GM12878 (cell line): ENCODE measurements at regions not wholly inside any gene's neighbourhood (a gene's known extent, or its start where the extent isn't known, plus 50 kb on each side); places are given as distances from the start of the nearest gene placed in this dataset.

Experiments
- EZH2 ChIP-seq: IDR thresholded peaks from 2 replicates; pipeline ENCODE4 v1.6.1; 2012; ENCODE audit warnings: low read depth, mild to moderate bottlenecking, control low read depth, inconsistent platforms, low read length, borderline replicate concordance; ENCODE audit not compliant: control insufficient read depth
- FOS ChIP-seq: IDR thresholded peaks from 3 replicates; pipeline ENCODE4 v1.6.1; 2011; ENCODE audit warnings: borderline replicate concordance; ENCODE audit not compliant: insufficient read length; ENCODE audit errors: extremely low read depth
- TF ChIP-seq, protein P1 (sequence below): fragments of 450-650 bp; IDR thresholded peaks from 2 replicates; pipeline ENCODE4 v1.6.1; 2016; ENCODE audit warnings: mild to moderate bottlenecking

DNA sequence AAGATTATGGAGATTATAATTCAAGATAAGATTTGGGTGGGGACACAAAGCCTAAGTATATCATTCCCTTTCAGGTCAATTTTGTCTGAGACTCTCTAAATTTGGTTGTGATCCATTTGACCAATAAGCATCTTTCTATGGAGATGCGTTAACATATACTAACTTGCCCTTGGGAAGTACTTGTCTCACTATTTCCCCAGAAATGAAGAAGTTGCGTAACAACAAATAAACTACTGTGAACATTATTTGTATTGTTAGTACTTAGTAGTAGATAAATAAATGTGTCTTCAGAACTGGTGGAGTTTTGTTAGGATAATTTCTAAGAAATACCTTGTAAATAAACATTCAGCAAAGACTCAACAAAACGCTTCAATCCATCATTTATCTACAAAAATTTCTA, 127.3 kb upstream of the LYZL2 start:
- no peak for TF ChIP-seq EZH2
- TF ChIP-seq FOS = no peak
- TF ChIP-seq, protein P1, sequence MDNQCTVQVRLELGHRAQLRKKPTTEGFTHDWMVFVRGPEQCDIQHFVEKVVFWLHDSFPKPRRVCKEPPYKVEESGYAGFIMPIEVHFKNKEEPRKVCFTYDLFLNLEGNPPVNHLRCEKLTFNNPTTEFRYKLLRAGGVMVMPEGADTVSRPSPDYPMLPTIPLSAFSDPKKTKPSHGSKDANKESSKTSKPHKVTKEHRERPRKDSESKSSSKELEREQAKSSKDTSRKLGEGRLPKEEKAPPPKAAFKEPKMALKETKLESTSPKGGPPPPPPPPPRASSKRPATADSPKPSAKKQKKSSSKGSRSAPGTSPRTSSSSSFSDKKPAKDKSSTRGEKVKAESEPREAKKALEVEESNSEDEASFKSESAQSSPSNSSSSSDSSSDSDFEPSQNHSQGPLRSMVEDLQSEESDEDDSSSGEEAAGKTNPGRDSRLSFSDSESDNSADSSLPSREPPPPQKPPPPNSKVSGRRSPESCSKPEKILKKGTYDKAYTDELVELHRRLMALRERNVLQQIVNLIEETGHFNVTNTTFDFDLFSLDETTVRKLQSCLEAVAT = no peak
